ENCODE measurements at regions not wholly inside any gene's neighbourhood (a gene's known extent, or its start where the extent isn't known, plus 50 kb on each side); places are given as distances from the start of the nearest gene placed in this dataset.

GRCh38 chr13:53494406-53494805 lies 465.8 kb downstream of the OLFM4 start:
- no peak overlapping the region for H3K18ac ChIP-seq (ENCODE audit: low read depth in 1 of 2, low read length in 2 of 2)
- H2BK15ac ChIP-seq (ENCODE audit: low read depth, poor library complexity, severe bottlenecking), result no peak overlapping the region
- H2BK12ac ChIP-seq (ENCODE audit: low read length in 2 of 2), result no peak overlapping the region
- H3K27me3 ChIP-seq (ENCODE audit: control insufficient read depth in 1 of 2, insufficient read depth in 1 of 2, low read length in 2 of 2), result no peaks in the 10 kb centered on the region
- H3K9ac ChIP-seq (ENCODE audit: low read length), result no peak overlapping the region
- H3K4me3 ChIP-seq (ENCODE audit: insufficient read depth in 1 of 2, low read depth in 1 of 2, low read length in 2 of 2), result no peak overlapping the region
- H3K79me1 ChIP-seq (replicated peaks; ENCODE audit: low read length, poor library complexity, severe bottlenecking), result no peaks in the 10 kb centered on the region
- no peaks in the 10 kb centered on the region for H3K4me1 ChIP-seq (ENCODE audit: control insufficient read depth, insufficient read depth, low read depth, low read length)
- DNase-seq, result no peak
- H3K4me2 ChIP-seq (ENCODE audit: low read length, poor library complexity, severe bottlenecking), result no peak overlapping the region
- H4K91ac ChIP-seq (ENCODE audit: low read length), result no peak overlapping the region
- no peak overlapping the region for H4K8ac ChIP-seq (ENCODE audit: low read length)
- H2BK5ac ChIP-seq (ENCODE audit: low read depth, low read length, poor library complexity, severe bottlenecking), result no peak overlapping the region
- no peaks in the 10 kb centered on the region for H3K9me3 ChIP-seq (ENCODE audit: control insufficient read depth, low read length)
- no peak overlapping the region for H3K14ac ChIP-seq (ENCODE audit: low read length in 2 of 2)
- no peaks in the 10 kb centered on the region for H3K36me3 ChIP-seq (ENCODE audit: control insufficient read depth in 1 of 2, insufficient read depth in 2 of 2, low read depth in 1 of 2, low read length in 2 of 2)
- H3K23ac ChIP-seq (ENCODE audit: low read length in 2 of 2), result no peak overlapping the region
- no peak overlapping the region for H2AK5ac ChIP-seq (ENCODE audit: low read length, severe bottlenecking)
- H3K27ac ChIP-seq (ENCODE audit: low read length, poor library complexity, severe bottlenecking), result no peak overlapping the region
- H3K4ac ChIP-seq (ENCODE audit: low read depth in 1 of 2, low read length in 2 of 2), result no peak overlapping the region
- H2AFZ ChIP-seq (ENCODE audit: low read depth, low read length), result no peak overlapping the region
- no peak overlapping the region for H2BK120ac ChIP-seq (ENCODE audit: low read depth, low read length)
- 50% methylated on average over 1 of the region's 2 CpGs for WGBS

GRCh38 chr13:53499576-53500133 lies 471.0 kb downstream of the OLFM4 start:
- Histone ChIP-seq H2BK5ac (ENCODE audit: low read depth, low read length, poor library complexity, severe bottlenecking) (no peak overlapping the region), H3K4ac (ENCODE audit: low read depth in 1 of 2, low read length in 2 of 2) (no peak overlapping the region), H2AK5ac (ENCODE audit: low read length, severe bottlenecking) (no peak overlapping the region), H3K27ac (ENCODE audit: low read length, poor library complexity, severe bottlenecking) (no peak overlapping the region), H2BK12ac (ENCODE audit: low read length in 2 of 2) (no peak overlapping the region), H2AFZ (ENCODE audit: low read depth, low read length) (no peak overlapping the region), H3K9me3 (ENCODE audit: control insufficient read depth, low read length) (no peaks in the 10 kb centered on the region), H3K23ac (ENCODE audit: low read length in 2 of 2) (no peak overlapping the region), H3K79me1 (replicated peaks; ENCODE audit: low read length, poor library complexity, severe bottlenecking) (no peaks in the 10 kb centered on the region), H3K18ac (ENCODE audit: low read depth in 1 of 2, low read length in 2 of 2) (no peak overlapping the region), H4K8ac (ENCODE audit: low read length) (no peak overlapping the region), H2BK120ac (ENCODE audit: low read depth, low read length) (no peak overlapping the region), H4K91ac (ENCODE audit: low read length) (no peak overlapping the region), H3K14ac (ENCODE audit: low read length in 2 of 2) (no peak overlapping the region), H3K9ac (ENCODE audit: low read length) (no peak overlapping the region), H3K36me3 (ENCODE audit: control insufficient read depth in 1 of 2, insufficient read depth in 2 of 2, low read depth in 1 of 2, low read length in 2 of 2) (no peaks in the 10 kb centered on the region), H3K4me1 (ENCODE audit: control insufficient read depth, insufficient read depth, low read depth, low read length) (no peaks in the 10 kb centered on the region), H3K4me2 (ENCODE audit: low read length, poor library complexity, severe bottlenecking) (no peak overlapping the region), H3K4me3 (ENCODE audit: insufficient read depth in 1 of 2, low read depth in 1 of 2, low read length in 2 of 2) (no peak overlapping the region), H2BK15ac (ENCODE audit: low read depth, poor library complexity, severe bottlenecking) (no peak overlapping the region), H3K27me3 (ENCODE audit: control insufficient read depth in 1 of 2, insufficient read depth in 1 of 2, low read length in 2 of 2) (no peaks in the 10 kb centered on the region)
- no peak for DNase-seq
- 66% methylated on average over 3 of the region's 3 CpGs for WGBS

- Histone ChIP-seq H2BK12ac (ENCODE audit: low read length in 2 of 2) (no peak overlapping the region), H3K36me3 (ENCODE audit: control insufficient read depth in 1 of 2, insufficient read depth in 2 of 2, low read depth in 1 of 2, low read length in 2 of 2) (no peaks in the 10 kb centered on the region), H3K4ac (ENCODE audit: low read depth in 1 of 2, low read length in 2 of 2) (no peak overlapping the region), H3K18ac (ENCODE audit: low read depth in 1 of 2, low read length in 2 of 2) (no peak overlapping the region), H3K4me3 (ENCODE audit: insufficient read depth in 1 of 2, low read depth in 1 of 2, low read length in 2 of 2) (no peak overlapping the region), H4K8ac (ENCODE audit: low read length) (no peak overlapping the region), H2BK120ac (ENCODE audit: low read depth, low read length) (no peak overlapping the region), H3K4me2 (ENCODE audit: low read length, poor library complexity, severe bottlenecking) (no peak overlapping the region), H3K9me3 (ENCODE audit: control insufficient read depth, low read length) (no peaks in the 10 kb centered on the region), H2AK5ac (ENCODE audit: low read length, severe bottlenecking) (no peak overlapping the region), H3K14ac (ENCODE audit: low read length in 2 of 2) (no peak overlapping the region), H2BK5ac (ENCODE audit: low read depth, low read length, poor library complexity, severe bottlenecking) (no peak overlapping the region), H3K4me1 (ENCODE audit: control insufficient read depth, insufficient read depth, low read depth, low read length) (no peaks in the 10 kb centered on the region), H3K9ac (ENCODE audit: low read length) (no peak overlapping the region), H2AFZ (ENCODE audit: low read depth, low read length) (no peak overlapping the region), H4K91ac (ENCODE audit: low read length) (no peak overlapping the region), H2BK15ac (ENCODE audit: low read depth, poor library complexity, severe bottlenecking) (no peak overlapping the region), H3K23ac (ENCODE audit: low read length in 2 of 2) (no peak overlapping the region), H3K27ac (ENCODE audit: low read length, poor library complexity, severe bottlenecking) (no peak overlapping the region), H3K27me3 (ENCODE audit: control insufficient read depth in 1 of 2, insufficient read depth in 1 of 2, low read length in 2 of 2) (no peaks in the 10 kb centered on the region), H3K79me1 (replicated peaks; ENCODE audit: low read length, poor library complexity, severe bottlenecking) (no peaks in the 10 kb centered on the region)
- no peak for DNase-seq
Observed at GRCh38 chr13:53501387-53501786, 472.8 kb downstream of the OLFM4 start.

GRCh38 chr13:53507741-53508140 lies 479.1 kb downstream of the OLFM4 start:
- H3K23ac ChIP-seq (ENCODE audit: low read length in 2 of 2), result no peak overlapping the region

More at GRCh38 chr13:53507741-53508140, 479.1 kb downstream of the OLFM4 start:
- Histone ChIP-seq H2AFZ (ENCODE audit: low read depth, low read length) (no peak overlapping the region), H3K36me3 (ENCODE audit: control insufficient read depth in 1 of 2, insufficient read depth in 2 of 2, low read depth in 1 of 2, low read length in 2 of 2) (no peaks in the 10 kb centered on the region), H2BK12ac (ENCODE audit: low read length in 2 of 2) (no peak overlapping the region), H3K27me3 (ENCODE audit: control insufficient read depth in 1 of 2, insufficient read depth in 1 of 2, low read length in 2 of 2) (no peaks in the 10 kb centered on the region), H4K8ac (ENCODE audit: low read length) (no peak overlapping the region), H3K4me1 (ENCODE audit: control insufficient read depth, insufficient read depth, low read depth, low read length) (no peaks in the 10 kb centered on the region), H2AK5ac (ENCODE audit: low read length, severe bottlenecking) (no peak overlapping the region), H2BK5ac (ENCODE audit: low read depth, low read length, poor library complexity, severe bottlenecking) (no peak overlapping the region), H3K4me2 (ENCODE audit: low read length, poor library complexity, severe bottlenecking) (no peak overlapping the region), H2BK120ac (ENCODE audit: low read depth, low read length) (no peak overlapping the region), H3K9me3 (ENCODE audit: control insufficient read depth, low read length) (peaks cover 8% of the 10 kb centered on the region), H2BK15ac (ENCODE audit: low read depth, poor library complexity, severe bottlenecking) (no peak overlapping the region), H3K4me3 (ENCODE audit: insufficient read depth in 1 of 2, low read depth in 1 of 2, low read length in 2 of 2) (no peak overlapping the region), H3K79me1 (replicated peaks; ENCODE audit: low read length, poor library complexity, severe bottlenecking) (no peaks in the 10 kb centered on the region), H3K9ac (ENCODE audit: low read length) (no peak overlapping the region), H3K27ac (ENCODE audit: low read length, poor library complexity, severe bottlenecking) (no peak overlapping the region), H3K18ac (ENCODE audit: low read depth in 1 of 2, low read length in 2 of 2) (no peak overlapping the region), H4K91ac (ENCODE audit: low read length) (no peak overlapping the region), H3K14ac (ENCODE audit: low read length in 2 of 2) (no peak overlapping the region), H3K4ac (ENCODE audit: low read depth in 1 of 2, low read length in 2 of 2) (no peak overlapping the region)
- 51% methylated on average over 4 of the region's 4 CpGs for WGBS
- no peak for DNase-seq

Data from mesenchymal stem cell (in vitro differentiated cells and primary cell).